Testis (tissue), 2 donors: ENCODE measurements at regions not wholly inside any gene's neighbourhood (a gene's known extent, or its start where the extent isn't known, plus 50 kb on each side); places are given as distances from the start of the nearest gene placed in this dataset.

Source experiments
- POLR2A ChIP-seq: fragments of 450-650 bp; IDR thresholded peaks from one replicate; pipeline ENCODE4 v1.6.1; 2017; ENCODE audit warnings: antibody characterized with exemption, mild to moderate bottlenecking, moderate library complexity
- TF ChIP-seq, protein P1 (sequence below), 3 experiments: fragments of 450-650 bp in 2 of 3; fragments of 200-600 bp in 1 of 3; sonication (generic) in 1 of 3; IDR thresholded peaks; one replicate each; pipeline ENCODE4 v1.5.1; 2016 to 2019; ENCODE audit warnings: antibody characterized with exemption in 3 of 3, mild to moderate bottlenecking in 2 of 3, moderate library complexity in 1 of 3

DNA sequence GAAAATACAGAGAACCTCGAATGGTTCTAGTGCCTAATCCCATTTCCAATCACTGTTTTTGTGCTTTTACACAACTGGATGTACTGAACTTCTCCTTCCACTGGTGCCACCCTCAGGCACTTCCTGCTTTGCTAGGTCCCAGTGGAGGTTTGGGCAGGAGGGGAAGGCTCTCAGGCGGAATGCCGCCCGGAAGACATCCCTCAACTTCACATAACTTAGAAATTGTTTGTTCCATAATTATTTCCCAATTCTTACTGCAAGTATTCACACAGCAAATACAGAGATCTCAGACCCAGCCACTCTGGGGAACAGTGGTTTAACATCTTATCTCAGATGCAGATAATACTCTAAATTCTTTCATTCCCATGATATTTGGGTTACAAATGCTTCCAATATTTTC is 195.7 kb upstream of the IPO5 start:
- TF ChIP-seq, protein P1, sequence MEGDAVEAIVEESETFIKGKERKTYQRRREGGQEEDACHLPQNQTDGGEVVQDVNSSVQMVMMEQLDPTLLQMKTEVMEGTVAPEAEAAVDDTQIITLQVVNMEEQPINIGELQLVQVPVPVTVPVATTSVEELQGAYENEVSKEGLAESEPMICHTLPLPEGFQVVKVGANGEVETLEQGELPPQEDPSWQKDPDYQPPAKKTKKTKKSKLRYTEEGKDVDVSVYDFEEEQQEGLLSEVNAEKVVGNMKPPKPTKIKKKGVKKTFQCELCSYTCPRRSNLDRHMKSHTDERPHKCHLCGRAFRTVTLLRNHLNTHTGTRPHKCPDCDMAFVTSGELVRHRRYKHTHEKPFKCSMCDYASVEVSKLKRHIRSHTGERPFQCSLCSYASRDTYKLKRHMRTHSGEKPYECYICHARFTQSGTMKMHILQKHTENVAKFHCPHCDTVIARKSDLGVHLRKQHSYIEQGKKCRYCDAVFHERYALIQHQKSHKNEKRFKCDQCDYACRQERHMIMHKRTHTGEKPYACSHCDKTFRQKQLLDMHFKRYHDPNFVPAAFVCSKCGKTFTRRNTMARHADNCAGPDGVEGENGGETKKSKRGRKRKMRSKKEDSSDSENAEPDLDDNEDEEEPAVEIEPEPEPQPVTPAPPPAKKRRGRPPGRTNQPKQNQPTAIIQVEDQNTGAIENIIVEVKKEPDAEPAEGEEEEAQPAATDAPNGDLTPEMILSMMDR (IDR thresholded peaks at IDR 0.05): no peak
- TF ChIP-seq POLR2A: no peak
